Common myeloid progenitor, CD34-positive (primary cell): ENCODE measurements at regions not wholly inside any gene's neighbourhood (a gene's known extent, or its start where the extent isn't known, plus 50 kb on each side); places are given as distances from the start of the nearest gene placed in this dataset.
"Not testable (repeated sequence)": the region's sequence is repeated elsewhere in the genome, so short reads cannot be mapped to it uniquely, and the experiment has no call there.

Experiments
- CTCF ChIA-PET: fragments of 350-600 bp; sonication (Branson Sonifier 250); formaldehyde crosslinking; loops from one replicate; lab custom pipeline; 2021; ENCODE audit warnings: antibody characterized with exemption; lab: Charles Lee
- POLR2A ChIA-PET: fragments of 350-600 bp; sonication (Branson Sonifier 250); formaldehyde crosslinking; loops from one replicate; lab custom pipeline; 2021; ENCODE audit warnings: antibody characterized with exemption; lab: Charles Lee
- DNase-seq, 3 donors: peaks; one replicate each; pipeline versions ENCODE4 v3.0.0 to v3.0.0-alpha.2; 2013
- H3K27ac ChIP-seq, 2 experiments: 1 replicate in 1 of 2; 2 replicates in 1 of 2; pipeline ENCODE4 v1.7.0; 2013; ENCODE audit warnings: inconsistent platforms in 2 of 2, low read length in 2 of 2, mild to moderate bottlenecking in 2 of 2, low read depth in 1 of 2, moderate library complexity in 1 of 2; ENCODE audit not compliant: severe bottlenecking in 2 of 2, insufficient read depth in 1 of 2, poor library complexity in 1 of 2
- H3K27me3 ChIP-seq, 5 experiments: replicated peaks in 2 of 5; 1 replicate in 3 of 5; 2 replicates in 2 of 5; pipeline versions ENCODE4 v1.6.1 to v1.7.0; 2013; ENCODE audit warnings: low read length in 4 of 5, mild to moderate bottlenecking in 2 of 5, moderate library complexity in 2 of 5, inconsistent platforms in 1 of 5; ENCODE audit not compliant: insufficient read depth in 5 of 5, control insufficient read depth in 4 of 5
- H3K36me3 ChIP-seq, 4 experiments: 1 replicate in 2 of 4; 2 replicates in 2 of 4; pipeline versions ENCODE4 v1.6.1 to v1.7.0; 2013; ENCODE audit warnings: low read length in 3 of 4, control low read depth in 1 of 4, mild to moderate bottlenecking in 1 of 4; ENCODE audit not compliant: control insufficient read depth in 4 of 4, insufficient read depth in 4 of 4
- H3K4me1 ChIP-seq, 4 experiments: 1 replicate in 3 of 4; 2 replicates in 1 of 4; pipeline versions ENCODE4 v1.6.1 to v1.7.1; 2013; ENCODE audit warnings: low read length in 3 of 4, mild to moderate bottlenecking in 3 of 4, control low read depth in 1 of 4, inconsistent platforms in 1 of 4, moderate library complexity in 1 of 4; ENCODE audit not compliant: control insufficient read depth in 4 of 4, insufficient read depth in 4 of 4; ENCODE audit errors: control extremely low read depth in 1 of 4
- H3K4me3 ChIP-seq, 7 experiments: 1 replicate in 4 of 7; 2 replicates in 3 of 7; pipeline versions ENCODE4 v1.5.1 to v1.7.0; 2013; ENCODE audit warnings: mild to moderate bottlenecking in 7 of 7, low read length in 6 of 7, moderate library complexity in 6 of 7, inconsistent platforms in 2 of 7, low read depth in 2 of 7, control low read depth in 1 of 7; ENCODE audit not compliant: insufficient read depth in 4 of 7, control insufficient read depth in 1 of 7; ENCODE audit errors: extremely low read depth in 1 of 7
- H3K9me3 ChIP-seq, 5 experiments: 1 replicate in 4 of 5; 2 replicates in 1 of 5; pipeline versions ENCODE4 v1.6.1 to v1.7.1; 2013; ENCODE audit warnings: low read length in 4 of 5, mild to moderate bottlenecking in 2 of 5, inconsistent platforms in 1 of 5, low read depth in 1 of 5, moderate library complexity in 1 of 5; ENCODE audit not compliant: control insufficient read depth in 4 of 5, insufficient read depth in 2 of 5; ENCODE audit errors: control extremely low read depth in 1 of 5
- WGBS: methylation state at CpG from one replicate; pipeline ENCODE4 v1.1.5; 2013; ENCODE audit not compliant: insufficient coverage; 5-methylcytosine and 5-hydroxymethylcytosine counted together

- ChIA-PET POLR2A (no interaction called here), CTCF (no interaction called here)
Measured at GRCh38 chr12:90729736-90730135, 225.2 kb downstream of the CCER1 start.

GRCh38 chr12:90712671-90713070 is 242.3 kb downstream of the CCER1 start:
- ChIA-PET POLR2A (no interaction called here), CTCF (no interaction called here)
- Histone ChIP-seq H3K36me3 (no peaks in the 10 kb centered on the region), H3K27me3 (no peaks in the 10 kb centered on the region), H3K4me3 (no peak overlapping the region), H3K4me1 (no peaks in the 10 kb centered on the region), H3K9me3 (no peaks in the 10 kb centered on the region), H3K27ac (no peak overlapping the region)
- no CpG with 5 or more reads among the region's 2 CpGs for WGBS
- no peak for DNase-seq

More at GRCh38 chr12:90729736-90730135, 225.2 kb downstream of the CCER1 start:
- DNase-seq = no peak
- Histone ChIP-seq H3K9me3 (no peaks in the 10 kb centered on the region), H3K27me3 (no peaks in the 10 kb centered on the region), H3K36me3 (no peaks in the 10 kb centered on the region), H3K27ac (no peak overlapping the region), H3K4me3 (no peak overlapping the region), H3K4me1 (no peaks in the 10 kb centered on the region)
- WGBS = 100% methylated on average over 1 of the region's 4 CpGs

DNA sequence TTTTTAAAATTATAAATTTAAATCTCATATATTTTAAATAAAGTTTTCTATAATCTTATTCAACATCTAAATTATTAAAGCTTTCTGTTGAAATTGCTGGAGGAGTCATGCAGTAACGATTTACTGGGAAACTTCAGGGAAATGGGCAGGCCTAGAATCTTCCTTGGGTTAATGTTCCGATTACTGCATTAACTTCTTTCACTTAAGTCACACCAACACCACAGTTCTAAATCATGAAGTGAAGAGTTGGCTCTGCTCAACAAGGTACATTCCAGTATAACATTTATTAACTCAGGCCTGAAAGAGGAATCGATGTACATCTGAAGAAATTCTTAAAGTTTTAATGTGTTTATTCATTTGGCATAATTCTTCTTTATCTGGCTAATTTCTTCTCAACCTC is 244.3 kb downstream of the CCER1 start:
- ChIA-PET CTCF (no interaction called here), POLR2A (no interaction called here)
- H3K36me3 ChIP-seq = no peaks in the 10 kb centered on the region
- H3K4me1 ChIP-seq = no peaks in the 10 kb centered on the region
- H3K27ac ChIP-seq = no peak overlapping the region
- DNase-seq = no peak
- no peak overlapping the region for H3K4me3 ChIP-seq
- H3K27me3 ChIP-seq = no peaks in the 10 kb centered on the region
- H3K9me3 ChIP-seq = no peaks in the 10 kb centered on the region
- WGBS = no CpG with 5 or more reads among the region's 3 CpGs

- H3K36me3 ChIP-seq = no peaks in the 10 kb centered on the region
- no peaks in the 10 kb centered on the region for H3K9me3 ChIP-seq
- no peaks in the 10 kb centered on the region for H3K27me3 ChIP-seq
- no peaks in the 10 kb centered on the region for H3K4me1 ChIP-seq
- ChIA-PET POLR2A (no interaction called here), CTCF (no interaction called here)
- WGBS = 94% methylated on average over 8 of the region's 10 CpGs
- H3K27ac ChIP-seq = no peak overlapping the region
- H3K4me3 ChIP-seq = no peak overlapping the region
- no peak for DNase-seq
Measured at GRCh38 chr12:90706036-90706435, 248.9 kb downstream of the CCER1 start.

DNA sequence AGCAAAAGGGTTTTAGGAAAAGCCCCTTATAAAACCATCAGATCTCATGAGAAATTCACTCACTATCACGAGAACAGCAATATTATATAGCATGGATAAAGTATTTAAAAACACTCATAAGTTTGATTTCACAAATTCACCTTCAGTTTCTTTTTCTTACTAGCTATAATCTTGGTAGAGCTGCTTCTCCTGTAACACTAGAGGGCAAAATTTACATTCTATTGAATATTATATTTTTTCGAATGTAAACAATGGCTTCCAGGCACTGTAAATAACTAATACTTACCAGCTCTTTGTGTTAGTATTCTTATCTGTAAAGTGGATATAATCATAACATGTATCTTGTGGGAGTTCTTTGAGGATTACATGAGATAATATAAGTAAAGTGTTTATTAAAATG is 259.6 kb downstream of the CCER1 start:
- Histone ChIP-seq H3K4me1 (no peaks in the 10 kb centered on the region), H3K27ac (no peak overlapping the region), H3K27me3 (peaks cover 0 to 2% (median 0%) of the 10 kb centered on the region in 5 experiments), H3K9me3 (no peaks in the 10 kb centered on the region), H3K36me3 (no peaks in the 10 kb centered on the region), H3K4me3 (no peak overlapping the region)
- DNase-seq = no peak
- CTCF ChIA-PET = no interaction called here
- no CpG with 5 or more reads among the region's 2 CpGs for WGBS
- POLR2A ChIA-PET = no interaction called here

DNA sequence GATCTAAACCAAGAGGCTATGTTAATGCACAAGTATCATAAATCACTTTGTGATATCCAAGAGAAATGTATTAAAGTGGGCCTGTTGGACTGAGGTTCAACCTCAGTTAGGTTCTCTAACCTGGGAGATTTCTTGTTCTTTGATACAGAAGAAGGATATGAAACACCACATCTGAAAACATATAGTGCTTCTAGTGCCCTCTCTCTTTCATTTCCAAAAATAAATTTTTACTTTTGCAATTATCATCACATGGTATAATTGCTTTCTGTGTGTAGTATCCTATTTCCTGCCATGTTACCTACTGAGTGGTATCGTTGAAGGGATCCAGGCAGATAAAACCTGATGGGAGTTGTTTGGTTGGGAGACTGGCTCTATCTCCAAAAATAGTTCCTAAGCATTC is 264.9 kb downstream of the CCER1 start:
- CTCF ChIA-PET = no interaction called here
- no peak for DNase-seq
- no peaks in the 10 kb centered on the region for H3K4me1 ChIP-seq
- H3K4me3 ChIP-seq = no peak overlapping the region
- POLR2A ChIA-PET = no interaction called here
- no peaks in the 10 kb centered on the region for H3K36me3 ChIP-seq
- H3K27me3 ChIP-seq = peaks cover 0 to 2% (median 0%) of the 10 kb centered on the region in 5 experiments
- H3K27ac ChIP-seq = no peak overlapping the region
- 100% methylated on average over 1 of the region's 1 CpG for WGBS
- H3K9me3 ChIP-seq = no peaks in the 10 kb centered on the region

- H3K27ac ChIP-seq, DNase-seq, H3K4me3 ChIP-seq, H3K36me3 ChIP-seq, H3K4me1 ChIP-seq, H3K9me3 ChIP-seq, POLR2A ChIA-PET, CTCF ChIA-PET, H3K27me3 ChIP-seq: not testable (repeated sequence)
Measured at GRCh38 chr12:90687682-90688081, 267.3 kb downstream of the CCER1 start.
